NCI-H128 (cell line): ENCODE measurements at regions not wholly inside any gene's neighbourhood (a gene's known extent, or its start where the extent isn't known, plus 50 kb on each side); places are given as distances from the start of the nearest gene placed in this dataset.
"Not testable (repeated sequence)": the region's sequence is repeated elsewhere in the genome, so short reads cannot be mapped to it uniquely, and the experiment has no call there.

ENCODE experiments used
- DNase-seq: peaks from one replicate; lab custom pipeline; 2025; ENCODE audit not compliant: unreplicated experiment; lab: John Stamatoyannopoulos, UW

- DNase-seq: no peak
Observed at GRCh38 chr1:185441605-185442004, 124.6 kb upstream of the IVNS1ABP start.

DNA sequence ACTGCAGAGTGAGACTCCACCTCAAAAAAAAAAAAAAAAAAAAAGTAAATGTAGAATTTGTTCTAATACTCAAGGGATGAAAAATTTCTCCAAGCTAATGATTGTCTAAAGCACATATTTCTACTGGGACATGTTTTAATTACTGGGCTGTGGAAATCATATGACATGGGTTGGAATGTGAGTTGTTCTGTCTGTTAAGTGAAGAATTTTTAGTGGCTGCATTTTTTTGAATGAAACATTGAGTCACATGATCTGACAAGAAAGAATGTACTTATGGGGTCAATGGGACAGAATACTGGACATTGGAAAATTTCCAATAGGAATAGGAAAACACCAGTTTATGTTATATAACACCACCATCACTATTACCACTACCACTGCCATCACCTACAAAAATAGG is 123.8 kb upstream of the IVNS1ABP start:
- DNase-seq: no peak

DNA sequence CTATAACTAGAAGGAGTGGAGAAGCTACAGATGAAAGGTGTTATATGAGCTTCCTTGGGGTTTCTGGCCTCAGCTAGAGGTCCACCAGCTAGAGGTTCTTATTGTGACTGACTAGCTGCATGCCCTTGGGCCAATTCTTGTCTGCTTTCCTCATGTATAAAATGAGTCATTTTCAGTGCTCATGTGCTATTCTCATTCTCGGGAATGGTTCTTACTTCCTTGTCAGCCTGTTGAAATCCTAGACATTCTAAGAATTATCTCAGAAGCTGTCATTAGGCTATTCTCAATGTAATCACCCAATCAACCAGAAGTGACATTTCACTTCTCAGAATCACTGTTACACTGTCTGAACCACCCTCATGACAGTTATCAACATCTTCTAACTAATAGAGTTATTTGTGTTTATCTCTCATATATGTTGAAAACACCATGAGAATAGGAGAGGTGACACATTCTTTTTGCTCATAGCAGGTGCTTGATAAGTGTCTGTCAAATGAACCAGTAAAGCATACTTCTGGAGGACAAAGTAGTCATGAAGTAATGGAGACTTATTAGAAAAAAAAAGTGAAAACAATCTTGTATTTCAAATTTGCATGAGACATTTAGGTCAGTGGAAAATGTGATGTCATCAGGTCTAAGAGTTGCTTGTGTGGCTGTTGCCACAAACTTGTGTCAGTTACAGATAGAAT is 122.8 kb upstream of the IVNS1ABP start:
- DNase-seq: no peak

GRCh38 chr1:185438936-185439335 is 121.9 kb upstream of the IVNS1ABP start:
- DNase-seq: no peak

- DNase-seq: no peak
Observed at GRCh38 chr1:185435696-185436379, 118.8 kb upstream of the IVNS1ABP start.

DNA sequence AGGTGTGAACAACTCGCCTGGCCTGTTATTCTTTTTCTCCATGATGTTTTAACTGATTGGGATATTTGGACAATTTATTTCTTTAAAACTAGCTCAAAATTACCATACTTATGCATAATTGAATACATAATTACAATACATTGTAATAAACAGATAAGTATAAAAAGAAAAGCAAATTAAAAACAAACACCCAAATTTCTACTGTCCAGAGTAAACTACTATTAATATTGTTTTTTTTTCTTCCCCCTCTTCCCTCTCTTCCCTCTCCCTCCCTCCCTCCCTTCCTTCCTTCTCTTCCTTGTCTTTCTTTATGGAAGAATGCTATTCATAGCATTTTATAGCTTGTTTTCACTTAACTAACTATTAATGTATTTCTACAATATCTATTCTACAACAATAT is 117.7 kb upstream of the IVNS1ABP start:
- no peak for DNase-seq

- no peak for DNase-seq
Observed at GRCh38 chr1:185433667-185434066, 116.6 kb upstream of the IVNS1ABP start.

GRCh38 chr1:185432948-185433347 is 115.9 kb upstream of the IVNS1ABP start:
- no peak for DNase-seq

GRCh38 chr1:185431612-185432011 is 114.6 kb upstream of the IVNS1ABP start:
- no peak for DNase-seq

GRCh38 chr1:185429668-185430067 is 112.6 kb upstream of the IVNS1ABP start:
- DNase-seq: not testable (repeated sequence)

DNA sequence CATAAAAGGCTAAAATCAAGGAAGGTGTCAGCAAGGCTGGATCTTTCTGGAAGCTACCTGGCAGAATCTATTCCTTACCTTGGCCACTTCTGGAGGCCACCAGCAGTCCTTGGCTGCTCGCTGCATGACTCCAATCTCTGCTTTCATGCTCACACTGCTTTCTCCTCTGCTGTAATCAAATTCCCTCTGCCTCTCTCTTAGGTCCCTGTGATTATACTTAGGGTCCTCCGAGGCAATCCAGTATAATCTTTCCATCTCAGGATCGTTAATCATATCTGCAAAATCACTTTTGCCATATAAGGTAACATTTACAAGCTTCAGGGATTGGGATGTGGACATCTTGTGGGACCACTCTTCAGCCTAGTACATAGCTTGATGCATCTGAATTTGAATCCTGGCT is 110.7 kb upstream of the IVNS1ABP start:
- no peak for DNase-seq

DNA sequence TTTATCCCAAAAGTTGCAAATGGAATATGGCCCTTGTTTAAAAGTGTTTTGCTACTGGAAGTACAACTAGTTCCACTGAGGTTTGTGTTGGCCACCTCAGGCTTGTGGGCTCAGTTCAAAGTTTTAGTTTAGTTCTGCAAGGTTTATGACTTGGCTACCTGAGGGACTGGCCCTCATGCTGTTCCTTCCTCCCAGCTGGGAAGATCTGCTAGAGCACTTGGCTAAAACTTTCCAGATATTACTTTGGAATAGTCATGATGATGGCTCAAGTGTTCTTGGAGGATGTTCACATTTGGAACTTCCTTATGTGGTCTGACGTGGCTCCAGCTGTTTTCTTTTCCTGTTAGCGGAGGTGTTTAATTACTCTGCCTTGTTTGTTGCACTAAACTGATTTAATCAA is 110.2 kb upstream of the IVNS1ABP start:
- no peak for DNase-seq

GRCh38 chr1:185426848-185427247 is 109.8 kb upstream of the IVNS1ABP start:
- no peak for DNase-seq

GRCh38 chr1:185425163-185425562 is 108.1 kb upstream of the IVNS1ABP start:
- DNase-seq: no peak

DNA sequence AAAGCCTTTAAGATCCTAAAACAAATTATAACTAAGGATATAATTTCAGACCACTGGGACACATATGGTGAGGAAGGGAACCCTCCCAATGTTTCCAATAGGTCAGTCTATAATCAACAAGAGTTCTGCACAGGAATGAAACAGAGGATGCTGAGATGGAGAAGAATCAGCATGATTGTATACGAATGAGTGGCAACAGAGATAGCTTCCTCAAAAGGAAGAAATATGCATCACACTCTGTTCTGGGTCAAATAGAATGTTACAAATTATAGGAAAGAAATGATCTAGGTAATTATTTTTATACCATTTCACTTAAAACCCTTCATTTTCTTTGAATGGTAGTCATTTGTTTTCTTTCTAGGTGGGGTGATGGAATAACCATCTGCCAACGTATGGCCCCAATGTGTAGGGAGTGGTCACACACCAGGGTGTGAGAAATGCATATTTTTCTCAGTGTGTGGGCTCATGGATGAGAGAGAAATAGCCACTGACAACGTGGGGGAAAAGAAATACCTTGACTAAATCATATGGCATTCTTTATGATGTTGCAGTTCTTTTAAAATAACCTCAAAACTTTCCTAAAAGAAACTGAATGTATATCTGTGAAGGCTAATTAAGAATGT is 104.6 kb upstream of the IVNS1ABP start:
- no peak for DNase-seq

DNA sequence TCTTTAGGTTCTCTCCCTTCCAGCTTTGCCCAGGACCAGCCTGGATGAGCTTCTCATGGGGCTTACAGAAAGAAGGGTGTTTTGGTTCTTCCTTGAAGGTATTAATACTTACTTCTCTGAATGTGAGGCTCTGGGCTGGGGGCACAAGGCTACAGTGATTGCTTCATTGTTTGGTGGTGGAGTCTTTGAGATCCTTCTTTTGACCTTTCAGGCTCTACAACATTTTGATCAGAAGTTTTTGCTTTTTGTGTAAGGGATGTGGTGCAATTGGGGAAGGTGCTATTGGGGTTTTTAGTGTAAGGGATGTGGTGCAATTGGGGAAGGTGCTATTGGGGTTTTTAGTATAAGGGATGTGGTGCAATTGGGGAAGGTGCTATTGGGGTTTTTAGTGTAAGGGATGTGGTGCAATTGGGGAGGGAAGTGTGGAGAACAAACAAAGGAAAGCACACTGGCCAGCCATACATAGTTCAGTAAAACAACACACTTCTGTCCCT is 103.6 kb upstream of the IVNS1ABP start:
- no peak for DNase-seq

- no peak for DNase-seq
Observed at GRCh38 chr1:185419718-185420117, 102.7 kb upstream of the IVNS1ABP start.

DNA sequence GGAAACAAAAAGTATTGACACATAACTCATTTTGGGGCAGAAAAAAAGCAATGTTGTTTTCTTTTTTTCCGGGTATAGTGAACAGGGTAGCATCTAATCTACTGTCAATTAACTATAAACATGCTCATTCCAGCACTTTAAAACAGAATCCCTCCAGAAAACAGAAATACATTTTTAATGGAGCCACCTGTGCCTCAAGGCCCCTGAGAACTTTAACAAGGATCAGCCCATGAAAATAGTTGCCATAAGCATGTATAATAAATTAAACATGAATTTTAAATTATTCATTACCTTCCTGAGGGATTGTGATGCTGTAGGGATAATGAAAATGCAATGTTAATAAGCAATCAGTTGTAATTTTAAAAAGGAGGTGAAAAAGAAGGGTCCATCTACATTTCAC is 101.4 kb upstream of the IVNS1ABP start:
- no peak for DNase-seq

DNA sequence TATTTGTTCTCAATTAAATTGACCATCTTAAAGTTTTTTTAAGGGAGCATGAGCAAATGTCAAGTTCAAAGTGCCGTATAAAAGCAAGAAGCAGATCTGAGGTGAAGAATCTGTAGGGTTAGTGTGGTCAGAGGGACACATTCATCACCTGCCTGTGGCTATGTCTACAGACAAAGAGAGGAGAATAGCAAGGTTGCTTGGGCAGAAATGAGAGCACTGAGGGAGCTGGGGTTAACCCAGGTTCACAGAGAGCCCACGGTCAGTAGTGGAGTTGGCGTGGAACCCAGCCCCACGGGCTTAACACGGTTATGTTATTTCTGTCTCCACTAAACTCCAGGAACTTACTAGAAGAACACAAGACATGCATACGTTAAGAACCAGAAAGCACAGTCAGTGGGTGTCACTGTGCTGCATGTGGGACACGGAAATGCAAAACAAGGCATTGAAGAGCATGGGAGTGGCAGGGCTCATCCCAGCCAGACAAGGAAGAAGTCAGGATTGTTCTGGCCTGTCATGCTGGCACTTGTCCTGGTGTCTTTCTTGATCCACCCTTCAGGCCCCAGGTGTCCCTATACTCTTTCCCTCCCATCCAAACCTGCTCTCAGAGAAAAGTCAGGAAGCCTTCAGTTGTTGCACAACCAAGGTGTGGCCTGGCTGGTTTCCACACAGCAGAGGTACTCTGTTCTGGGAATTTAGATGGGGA is 95.5 kb upstream of the IVNS1ABP start:
- DNase-seq: no peak

DNA sequence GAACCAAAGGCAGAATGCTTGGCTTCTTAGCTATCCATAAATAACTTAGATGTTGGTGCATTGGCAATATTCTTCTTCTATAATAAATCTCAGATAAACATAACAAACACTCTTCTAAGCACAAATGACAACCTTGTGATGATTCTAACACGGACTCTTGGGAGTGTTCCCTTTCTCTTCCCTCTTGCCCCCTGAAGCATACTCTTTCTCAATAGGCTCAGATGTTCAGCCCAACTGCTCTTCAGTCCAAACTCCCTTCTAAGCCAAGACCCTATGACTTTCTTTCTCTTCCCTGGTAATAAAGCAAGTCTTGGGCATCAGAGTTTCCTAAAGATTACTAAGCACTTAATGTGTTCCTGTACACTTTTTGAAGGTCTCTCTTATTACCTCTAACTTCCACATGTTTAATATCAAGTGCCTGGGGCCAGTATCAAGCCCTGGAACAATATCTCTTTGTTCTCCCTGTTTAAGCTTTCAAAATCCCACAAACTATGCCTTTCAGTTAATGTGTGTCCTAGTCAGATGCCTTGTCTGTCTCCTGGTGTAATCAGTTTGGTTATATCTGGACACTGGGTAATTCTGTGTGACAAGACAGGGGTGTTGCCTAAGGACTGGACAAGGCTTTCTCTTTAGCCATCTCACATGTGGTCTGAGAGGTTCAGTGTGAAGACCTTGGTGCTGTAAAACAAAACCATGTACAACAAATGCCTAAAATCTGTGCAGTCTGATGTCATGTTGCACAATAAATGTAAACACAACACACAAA is 92.9 kb upstream of the IVNS1ABP start:
- no peak for DNase-seq

- no peak for DNase-seq
Observed at GRCh38 chr1:185409345-185409744, 92.3 kb upstream of the IVNS1ABP start.
